GM12875 (cell line): ENCODE measurements at regions not wholly inside any gene's neighbourhood (a gene's known extent, or its start where the extent isn't known, plus 50 kb on each side); places are given as distances from the start of the nearest gene placed in this dataset.
"Not testable (repeated sequence)": the region's sequence is repeated elsewhere in the genome, so short reads cannot be mapped to it uniquely, and the experiment has no call there.

Source experiments
- H3K4me3 ChIP-seq: one replicate; pipeline ENCODE4 v1.5.1; 2011; ENCODE audit warnings: low read depth, low read length, control low read depth
- TF ChIP-seq, protein P1 (sequence below): IDR thresholded peaks from 2 replicates; pipeline ENCODE4 v1.5.1; 2011; ENCODE audit warnings: low read depth, mild to moderate bottlenecking, control low read depth, inconsistent platforms, low read length, moderate library complexity, borderline replicate concordance; ENCODE audit not compliant: insufficient read depth

DNA sequence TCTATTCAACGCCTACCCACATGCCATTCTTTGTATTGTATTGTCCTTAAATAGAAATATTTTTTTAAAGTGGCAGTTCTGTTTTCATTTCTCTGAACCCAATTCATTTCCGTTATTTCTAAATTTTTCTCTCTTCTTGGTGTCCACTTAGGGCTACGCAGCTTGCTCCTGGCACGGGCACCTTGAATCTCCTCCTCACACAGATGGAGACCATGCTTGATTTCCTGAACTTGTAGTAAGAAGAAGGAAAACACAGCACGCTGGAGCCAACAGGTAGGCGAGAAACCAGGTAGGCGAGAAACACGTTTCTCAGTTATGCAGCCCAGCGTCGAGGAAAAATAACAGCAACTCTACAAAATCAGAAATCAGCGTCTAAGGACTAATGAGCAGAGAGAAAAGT is 428.9 kb downstream of the STK39 start:
- TF ChIP-seq, protein P1, sequence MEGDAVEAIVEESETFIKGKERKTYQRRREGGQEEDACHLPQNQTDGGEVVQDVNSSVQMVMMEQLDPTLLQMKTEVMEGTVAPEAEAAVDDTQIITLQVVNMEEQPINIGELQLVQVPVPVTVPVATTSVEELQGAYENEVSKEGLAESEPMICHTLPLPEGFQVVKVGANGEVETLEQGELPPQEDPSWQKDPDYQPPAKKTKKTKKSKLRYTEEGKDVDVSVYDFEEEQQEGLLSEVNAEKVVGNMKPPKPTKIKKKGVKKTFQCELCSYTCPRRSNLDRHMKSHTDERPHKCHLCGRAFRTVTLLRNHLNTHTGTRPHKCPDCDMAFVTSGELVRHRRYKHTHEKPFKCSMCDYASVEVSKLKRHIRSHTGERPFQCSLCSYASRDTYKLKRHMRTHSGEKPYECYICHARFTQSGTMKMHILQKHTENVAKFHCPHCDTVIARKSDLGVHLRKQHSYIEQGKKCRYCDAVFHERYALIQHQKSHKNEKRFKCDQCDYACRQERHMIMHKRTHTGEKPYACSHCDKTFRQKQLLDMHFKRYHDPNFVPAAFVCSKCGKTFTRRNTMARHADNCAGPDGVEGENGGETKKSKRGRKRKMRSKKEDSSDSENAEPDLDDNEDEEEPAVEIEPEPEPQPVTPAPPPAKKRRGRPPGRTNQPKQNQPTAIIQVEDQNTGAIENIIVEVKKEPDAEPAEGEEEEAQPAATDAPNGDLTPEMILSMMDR: no peak

DNA sequence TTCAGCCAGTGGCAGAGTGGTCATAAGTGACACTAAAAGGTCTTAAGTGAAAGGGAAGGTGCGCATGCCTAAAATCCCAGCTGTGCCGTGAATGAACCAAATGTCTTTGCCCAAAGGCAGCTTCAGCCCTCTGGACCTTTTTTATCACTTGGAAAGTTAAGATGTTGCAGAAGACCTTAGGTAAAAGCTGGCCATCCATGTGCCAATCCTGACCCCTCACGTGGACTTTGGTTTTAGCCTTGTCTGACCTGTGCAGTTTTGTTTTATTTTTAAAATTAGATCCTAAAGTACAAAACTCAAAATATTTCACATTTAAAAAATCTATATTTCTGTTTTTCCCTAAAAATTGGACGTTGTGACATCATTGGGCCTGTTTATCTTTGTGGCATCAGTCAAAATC is 429.5 kb downstream of the STK39 start:
- TF ChIP-seq, protein P1: no peak
- H3K4me3 ChIP-seq: no peak overlapping the region

More for the DNA sequence above, 428.9 kb downstream of the STK39 start:
- H3K4me3 ChIP-seq: no peak overlapping the region

DNA sequence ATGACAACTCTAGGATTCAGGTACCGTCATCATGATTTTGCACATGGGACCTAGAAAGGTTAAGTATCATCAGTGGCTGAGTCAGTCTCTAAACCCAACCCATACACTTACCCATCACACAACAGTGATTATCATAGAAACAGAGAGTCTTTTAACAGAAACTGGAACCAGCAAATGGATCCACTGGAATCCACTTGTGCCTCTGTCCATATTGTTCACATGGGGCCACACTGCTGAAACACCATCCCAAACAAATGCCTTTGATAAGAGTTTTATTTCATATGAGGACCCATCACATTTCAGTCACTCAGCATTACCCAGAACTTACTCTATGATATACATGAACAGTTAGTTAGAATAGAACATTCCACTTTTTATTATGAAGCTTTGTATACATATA is 430.0 kb downstream of the STK39 start:
- TF ChIP-seq, protein P1: no peak
- no peak overlapping the region for H3K4me3 ChIP-seq

DNA sequence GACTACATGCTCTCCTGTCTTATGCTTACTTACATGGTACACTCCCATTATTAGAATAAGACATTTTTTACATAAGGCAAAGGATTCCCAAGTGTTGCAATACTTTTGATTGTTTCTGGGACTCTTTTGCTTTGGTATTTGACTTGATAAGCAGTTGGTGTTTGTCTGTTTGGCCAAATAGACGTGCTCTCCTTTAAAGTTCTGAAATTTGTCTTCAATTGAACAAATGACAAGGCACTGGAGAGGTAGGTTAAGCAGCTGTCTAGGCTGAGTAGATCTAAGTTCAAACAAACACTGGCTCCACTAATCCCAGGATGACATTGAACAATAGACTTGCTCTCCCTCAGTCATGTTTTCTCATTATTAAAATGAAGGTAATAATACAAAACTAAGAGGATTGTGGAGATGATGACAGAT is 430.5 kb downstream of the STK39 start:
- no peak overlapping the region for H3K4me3 ChIP-seq
- TF ChIP-seq, protein P1: no peak

DNA sequence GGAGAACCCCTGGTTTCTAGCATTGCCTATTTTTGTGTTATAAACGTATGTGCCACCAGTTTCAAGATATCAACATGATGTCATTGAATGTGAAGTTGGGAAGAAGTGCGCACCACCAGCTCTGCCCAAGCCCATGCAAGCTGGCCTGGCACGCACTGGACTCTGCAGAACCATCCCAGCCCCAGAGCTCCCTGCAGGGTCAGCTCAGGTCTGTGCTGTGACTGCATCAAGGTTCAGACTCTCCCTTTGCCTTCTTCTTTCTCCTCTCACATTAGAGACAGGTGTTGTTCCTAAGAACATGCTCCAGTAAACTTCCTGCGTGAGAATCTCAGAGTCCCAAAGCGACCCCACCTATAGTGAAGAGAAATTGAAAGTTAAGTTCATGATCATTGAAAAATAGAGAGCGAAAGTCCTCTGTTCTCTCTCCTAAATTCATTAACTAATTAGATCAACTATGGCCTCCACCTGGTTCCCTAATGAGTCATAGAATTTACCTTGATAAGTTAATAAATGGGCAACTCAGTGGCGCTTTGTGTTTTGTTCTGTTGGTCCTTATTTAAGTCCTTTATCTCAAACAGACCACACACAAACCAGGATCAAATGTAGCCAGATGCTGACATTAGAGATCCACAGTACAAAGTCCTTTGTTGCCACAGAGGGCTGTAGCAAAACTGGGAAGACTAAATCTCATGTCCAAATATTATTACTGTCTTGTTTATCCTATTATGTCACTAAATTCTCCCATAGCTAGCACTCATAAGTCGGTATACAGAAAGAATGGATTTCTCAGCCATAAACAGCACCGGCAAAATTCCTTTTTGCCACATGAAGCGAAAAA is 432.3 kb downstream of the STK39 start:
- H3K4me3 ChIP-seq: no peak overlapping the region
- TF ChIP-seq, protein P1: no peak

DNA sequence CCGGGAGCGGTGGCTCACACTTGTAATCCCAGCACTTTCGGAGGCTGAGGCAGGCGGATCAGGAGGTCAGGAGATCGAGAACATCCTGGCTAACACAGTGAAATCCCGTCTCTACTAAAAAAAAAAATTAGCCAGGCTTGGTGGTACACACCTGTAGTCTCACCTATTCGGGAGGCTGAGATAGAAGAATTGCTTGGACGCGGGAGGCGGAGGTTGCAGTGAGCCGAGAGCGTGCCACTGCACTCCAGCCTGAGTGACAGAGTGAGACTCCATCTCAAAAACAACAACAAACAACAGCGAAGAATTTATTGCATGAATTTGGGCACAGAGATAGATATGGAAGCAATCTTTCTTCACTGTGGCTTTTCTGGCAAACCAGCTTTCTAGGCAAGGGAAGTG is 432.9 kb downstream of the STK39 start:
- not testable (repeated sequence) for H3K4me3 ChIP-seq

DNA sequence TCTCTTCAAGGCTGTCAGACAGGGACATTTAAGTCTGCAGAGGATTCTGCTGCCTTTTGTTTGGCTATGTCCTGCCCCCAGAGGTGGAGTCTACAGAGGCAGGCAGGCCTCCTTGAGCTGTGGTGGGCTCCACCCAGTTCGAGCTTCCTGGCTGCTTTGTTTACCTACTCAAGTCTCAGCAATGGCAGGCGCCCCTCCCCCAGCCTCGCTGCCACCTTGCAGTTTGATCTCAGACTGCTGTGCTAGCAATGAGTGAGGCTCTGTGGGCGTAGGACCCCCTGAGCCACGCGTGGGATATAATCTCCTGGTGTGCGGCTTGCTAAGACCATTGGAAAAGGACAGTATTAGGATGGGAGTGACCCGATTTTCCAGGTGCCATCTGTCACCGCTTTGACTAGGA is 437.6 kb downstream of the STK39 start:
- H3K4me3 ChIP-seq: not testable (repeated sequence)

DNA sequence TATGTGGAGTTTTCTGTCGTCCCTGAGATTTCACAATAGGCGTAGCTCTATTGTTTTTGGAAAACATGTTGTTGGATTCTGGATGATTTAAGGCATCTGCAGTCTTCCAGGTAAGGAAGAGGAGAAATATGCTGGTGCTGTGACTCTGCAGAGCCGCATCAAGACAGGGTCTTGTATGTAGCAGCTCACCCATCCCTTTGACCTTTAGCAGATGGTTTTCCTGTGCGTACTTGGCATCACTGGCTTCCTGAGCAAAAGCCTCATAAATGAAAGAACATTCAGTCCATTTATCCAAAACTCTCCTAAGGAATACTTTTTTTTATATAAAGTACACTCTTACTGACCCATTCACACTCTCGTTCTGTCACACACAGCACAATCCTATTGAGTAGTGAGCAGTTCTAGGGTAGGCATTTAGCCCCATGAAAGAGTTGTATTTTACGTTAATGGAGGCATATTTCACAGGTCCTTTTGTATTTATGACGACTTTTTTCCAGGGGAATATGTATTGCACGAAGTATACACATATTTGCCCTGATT is 443.9 kb downstream of the STK39 start:
- TF ChIP-seq, protein P1: no peak
- H3K4me3 ChIP-seq: no peak overlapping the region
